GM12864 (cell line): ENCODE measurements at regions not wholly inside any gene's neighbourhood (a gene's known extent, or its start where the extent isn't known, plus 50 kb on each side); places are given as distances from the start of the nearest gene placed in this dataset.

Experiments
- DNase-seq: peaks from one replicate; pipeline ENCODE4 v3.0.0-alpha.2; 2011; ENCODE audit warnings: low read depth
- H3K4me3 ChIP-seq: 2 replicates; pipeline ENCODE4 v1.5.1; 2011; ENCODE audit warnings: mild to moderate bottlenecking, low read depth, low read length, control low read depth
- TF ChIP-seq, protein P1 (sequence below): IDR thresholded peaks from 2 replicates; pipeline ENCODE4 v1.5.1; 2011; ENCODE audit warnings: low read depth, mild to moderate bottlenecking, moderate library complexity, low read length, control low read depth, inconsistent platforms; ENCODE audit errors: missing control alignments

DNA sequence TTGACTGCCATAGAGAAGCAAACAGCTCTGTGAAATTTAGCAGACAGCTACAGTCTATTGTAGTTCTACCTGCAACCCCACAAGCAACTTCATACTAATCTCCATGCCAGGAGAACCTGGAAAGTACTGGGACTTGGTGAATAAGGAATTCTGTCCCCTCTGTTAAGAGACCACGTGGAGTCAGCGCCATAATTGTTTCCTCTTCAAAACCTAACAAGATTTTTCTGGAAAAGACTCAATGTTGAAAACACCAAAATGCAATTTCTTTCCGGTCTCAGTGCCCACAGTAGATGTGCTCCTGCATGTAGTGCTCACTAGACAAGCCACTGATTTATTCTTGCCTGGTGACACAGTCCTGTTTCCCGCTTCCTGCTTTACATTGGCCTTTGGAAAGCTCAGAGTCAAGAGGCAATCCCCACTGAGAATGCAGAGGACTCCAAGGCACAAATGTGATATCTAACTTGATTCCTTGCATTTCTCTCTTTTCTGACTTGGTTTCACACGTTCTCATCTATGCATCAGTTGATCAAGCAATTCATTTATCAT, 268.3 kb downstream of the HIVEP2 start:
- H3K4me3 ChIP-seq = no peak overlapping the region
- TF ChIP-seq, protein P1, sequence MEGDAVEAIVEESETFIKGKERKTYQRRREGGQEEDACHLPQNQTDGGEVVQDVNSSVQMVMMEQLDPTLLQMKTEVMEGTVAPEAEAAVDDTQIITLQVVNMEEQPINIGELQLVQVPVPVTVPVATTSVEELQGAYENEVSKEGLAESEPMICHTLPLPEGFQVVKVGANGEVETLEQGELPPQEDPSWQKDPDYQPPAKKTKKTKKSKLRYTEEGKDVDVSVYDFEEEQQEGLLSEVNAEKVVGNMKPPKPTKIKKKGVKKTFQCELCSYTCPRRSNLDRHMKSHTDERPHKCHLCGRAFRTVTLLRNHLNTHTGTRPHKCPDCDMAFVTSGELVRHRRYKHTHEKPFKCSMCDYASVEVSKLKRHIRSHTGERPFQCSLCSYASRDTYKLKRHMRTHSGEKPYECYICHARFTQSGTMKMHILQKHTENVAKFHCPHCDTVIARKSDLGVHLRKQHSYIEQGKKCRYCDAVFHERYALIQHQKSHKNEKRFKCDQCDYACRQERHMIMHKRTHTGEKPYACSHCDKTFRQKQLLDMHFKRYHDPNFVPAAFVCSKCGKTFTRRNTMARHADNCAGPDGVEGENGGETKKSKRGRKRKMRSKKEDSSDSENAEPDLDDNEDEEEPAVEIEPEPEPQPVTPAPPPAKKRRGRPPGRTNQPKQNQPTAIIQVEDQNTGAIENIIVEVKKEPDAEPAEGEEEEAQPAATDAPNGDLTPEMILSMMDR = no peak
- no peak for DNase-seq

DNA sequence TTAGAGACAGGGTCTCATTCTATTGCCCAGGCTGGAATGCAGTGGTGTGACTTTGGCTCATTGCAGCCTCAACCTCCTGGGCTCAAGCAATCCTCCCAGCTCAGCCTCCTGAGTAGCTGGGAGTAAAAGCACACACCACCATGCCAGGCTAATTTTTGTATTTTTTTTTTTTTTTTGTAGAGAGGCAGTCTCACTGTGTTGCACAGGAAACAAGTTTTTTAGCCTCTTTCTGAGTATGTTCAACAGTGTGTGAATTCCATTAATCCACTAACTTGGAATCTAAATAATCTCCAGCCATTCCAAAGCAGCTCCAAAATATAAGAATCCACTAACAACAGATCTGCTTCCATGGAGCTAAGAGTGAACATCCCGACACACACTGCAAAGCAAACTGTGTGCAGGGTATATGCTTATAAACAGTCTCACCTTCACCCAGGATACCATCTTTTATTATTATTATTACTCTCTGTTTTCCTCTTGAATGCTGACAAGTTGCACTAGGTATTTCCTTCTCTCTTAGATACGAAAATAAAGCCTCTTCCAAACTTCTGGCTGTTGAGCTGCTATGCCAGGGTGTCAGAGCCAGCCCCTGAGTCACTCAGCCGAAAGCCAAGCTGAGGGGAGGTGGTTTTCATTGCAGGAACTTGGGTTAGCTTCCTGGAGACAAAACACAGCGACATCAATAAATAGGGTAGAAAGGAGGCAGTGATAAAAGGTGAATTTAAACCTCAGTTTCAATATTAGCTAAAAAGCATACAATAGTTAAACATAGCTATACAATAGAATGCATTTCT, 264.9 kb downstream of the HIVEP2 start:
- no peak for DNase-seq
- TF ChIP-seq, protein P1 = no peak
- no peak overlapping the region for H3K4me3 ChIP-seq

DNA sequence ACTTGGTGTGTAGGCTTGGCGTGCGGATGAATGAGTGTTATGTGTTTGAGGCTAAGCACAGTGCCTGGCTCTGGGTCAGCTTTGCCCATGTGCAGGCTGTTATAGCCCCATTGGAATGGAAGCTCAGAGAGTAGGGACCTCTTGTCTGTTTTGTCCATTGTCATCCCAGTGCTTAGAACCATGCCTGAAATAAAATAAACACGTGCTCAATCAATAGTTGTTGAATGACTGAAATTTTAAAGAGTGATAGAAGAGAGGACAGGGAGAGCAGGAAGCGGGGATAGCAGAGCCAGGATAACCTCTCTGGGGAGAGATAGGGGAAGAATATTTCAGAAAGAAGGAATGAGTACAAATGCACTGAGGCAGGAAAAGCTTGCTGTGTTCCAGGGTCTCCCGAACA, 263.9 kb downstream of the HIVEP2 start:
- no peak for DNase-seq
- TF ChIP-seq, protein P1 = no peak
- H3K4me3 ChIP-seq = no peak overlapping the region

DNA sequence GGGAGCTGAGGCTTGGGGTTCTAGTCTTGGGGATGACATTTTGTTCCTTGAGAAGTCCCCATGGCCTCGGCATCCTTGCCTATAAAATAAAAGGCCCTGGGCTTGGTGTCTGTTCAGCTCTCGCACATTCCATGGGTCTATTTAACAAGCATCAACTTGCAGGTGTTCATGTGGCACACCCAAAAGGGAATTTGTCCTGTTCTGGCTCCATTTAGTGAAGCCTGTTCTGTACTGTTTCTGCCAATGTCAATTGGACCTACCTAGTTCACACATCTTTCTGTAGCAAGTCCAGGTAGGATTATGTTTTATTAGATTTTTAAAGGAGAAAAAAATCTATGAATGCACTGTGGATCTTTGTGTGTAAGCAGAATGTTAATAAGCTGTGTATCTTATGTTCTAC, 262.0 kb downstream of the HIVEP2 start:
- no peak overlapping the region for H3K4me3 ChIP-seq
- DNase-seq = no peak
- TF ChIP-seq, protein P1 = no peak

DNA sequence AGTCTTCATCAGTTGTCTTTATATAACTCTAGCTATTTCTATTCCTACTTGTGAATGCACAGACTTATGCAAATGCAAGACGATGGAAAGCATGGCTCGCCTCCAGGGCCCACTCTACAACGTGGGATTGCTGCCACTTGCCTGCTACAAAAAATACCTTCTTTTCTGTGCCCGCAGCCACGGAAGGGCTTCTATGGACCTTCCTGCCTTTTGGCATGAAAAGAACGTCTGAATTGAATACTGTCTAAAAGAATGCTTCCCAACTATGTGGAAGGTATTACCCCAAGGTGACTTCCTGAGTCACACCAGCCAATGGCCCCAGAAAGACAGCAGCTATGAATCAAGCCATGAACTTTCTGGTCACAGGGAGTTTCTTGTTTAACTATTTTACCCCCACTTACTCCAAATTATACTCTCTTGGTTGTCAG, 261.2 kb downstream of the HIVEP2 start:
- TF ChIP-seq, protein P1 = no peak
- no peak for DNase-seq

DNA sequence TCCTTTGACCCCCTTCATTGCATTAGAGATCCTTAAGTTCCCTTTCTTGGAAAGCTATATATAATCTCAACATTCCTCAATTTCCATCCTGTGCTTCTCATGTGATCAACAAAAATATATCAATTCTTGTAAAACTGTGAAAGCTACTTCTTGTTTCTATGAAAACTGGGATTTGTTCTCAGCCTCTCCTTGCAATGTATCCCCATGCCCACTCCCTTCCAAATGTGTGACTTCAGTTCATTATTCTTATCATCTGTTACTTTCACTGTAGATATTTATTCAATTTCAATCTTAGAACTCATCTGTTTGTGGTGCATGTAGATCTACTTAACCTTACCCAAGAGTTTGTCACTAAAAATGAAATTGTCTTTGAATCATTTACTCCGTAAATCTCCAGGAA, 260.6 kb downstream of the HIVEP2 start:
- H3K4me3 ChIP-seq = no peak overlapping the region
- TF ChIP-seq, protein P1 = no peak
- DNase-seq = no peak

More for the DNA sequence above, 261.2 kb downstream of the HIVEP2 start:
- H3K4me3 ChIP-seq = no peak overlapping the region

DNA sequence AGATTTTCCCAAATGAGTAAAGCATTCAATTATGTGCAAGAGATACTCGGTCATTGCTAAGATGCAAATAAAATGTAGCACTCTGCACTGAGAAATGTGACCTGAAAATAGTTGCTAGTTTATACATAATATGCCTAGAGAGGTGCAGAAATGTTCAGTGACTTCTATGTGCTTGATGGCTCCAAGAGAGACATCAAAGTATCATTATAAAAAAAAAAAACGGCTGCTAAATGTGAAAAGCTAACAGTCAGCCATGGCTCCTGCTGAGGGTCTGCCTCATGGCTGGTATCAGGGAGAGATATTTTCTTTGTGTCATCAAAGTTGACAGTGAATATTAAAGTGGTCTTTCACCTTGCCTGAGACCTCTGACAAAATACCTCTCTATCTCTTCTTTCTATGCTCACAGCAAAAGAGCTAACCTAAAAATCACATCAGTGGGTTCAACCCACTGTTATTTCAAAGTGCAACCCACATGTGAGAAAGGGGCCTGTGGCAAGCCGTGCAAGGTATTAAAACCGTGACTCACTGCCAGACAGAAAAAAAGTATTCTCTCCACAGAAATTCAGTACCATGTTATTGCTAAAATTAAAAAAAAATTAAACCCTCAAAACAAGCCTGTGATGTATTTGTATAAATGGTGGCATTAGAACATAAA, 259.0 kb downstream of the HIVEP2 start:
- H3K4me3 ChIP-seq = no peak overlapping the region
- no peak for DNase-seq
- TF ChIP-seq, protein P1 = no peak
